Neuronal stem cell (in vitro differentiated cells): ENCODE measurements at regions not wholly inside any gene's neighbourhood (a gene's known extent, or its start where the extent isn't known, plus 50 kb on each side); places are given as distances from the start of the nearest gene placed in this dataset.

Experiments
- DNase-seq: peaks from one replicate; pipeline ENCODE4 v3.0.0-alpha.2; 2013; ENCODE audit warnings: low spot score
- H2AFZ ChIP-seq: one replicate; pipeline ENCODE4 v1.6.1; 2013; ENCODE audit warnings: mild to moderate bottlenecking, low read length, inconsistent platforms
- H2AK5ac ChIP-seq: 2 replicates; pipeline ENCODE4 v1.6.1; 2013; ENCODE audit warnings: low read depth, mild to moderate bottlenecking, inconsistent platforms, low read length, moderate library complexity, mixed read lengths
- H2BK120ac ChIP-seq: 2 replicates; pipeline ENCODE4 v1.6.1; 2013; ENCODE audit warnings: low read depth, mild to moderate bottlenecking, inconsistent platforms, low read length, moderate library complexity, mixed read lengths
- H2BK12ac ChIP-seq: one replicate; pipeline ENCODE4 v1.6.1; 2013; ENCODE audit warnings: low read length, inconsistent platforms
- H2BK15ac ChIP-seq: 2 replicates; pipeline ENCODE4 v1.6.1; 2013; ENCODE audit warnings: mild to moderate bottlenecking, low read length, inconsistent platforms, mixed read lengths
- H2BK5ac ChIP-seq: one replicate; pipeline ENCODE4 v1.6.1; 2013; ENCODE audit warnings: inconsistent platforms, mild to moderate bottlenecking, low read length, moderate library complexity
- H3K14ac ChIP-seq: one replicate; pipeline ENCODE4 v1.6.1; 2013; ENCODE audit warnings: low read length, inconsistent platforms
- H3K18ac ChIP-seq: 2 replicates; pipeline ENCODE4 v1.6.1; 2013; ENCODE audit warnings: low read length, inconsistent platforms
- H3K23ac ChIP-seq: 2 replicates; pipeline ENCODE4 v1.6.1; 2013; ENCODE audit warnings: low read depth, mild to moderate bottlenecking, mixed read lengths, low read length, inconsistent platforms; ENCODE audit not compliant: poor library complexity
- H3K27ac ChIP-seq: replicated peaks from 3 replicates; pipeline ENCODE4 v1.5.1; 2013; ENCODE audit warnings: low read length, inconsistent platforms
- H3K27me3 ChIP-seq, 3 experiments: 2 replicates each; pipeline ENCODE4 v1.6.1; 2013; ENCODE audit warnings: low read length in 3 of 3, mild to moderate bottlenecking in 2 of 3, inconsistent platforms in 1 of 3, low read depth in 1 of 3, mixed read lengths in 1 of 3, moderate library complexity in 1 of 3; ENCODE audit not compliant: control insufficient read depth in 3 of 3, insufficient read depth in 3 of 3
- H3K36me3 ChIP-seq, 2 donors: replicated peaks in 1 of 2; 2 replicates each; pipeline ENCODE4 v1.6.1; 2013; ENCODE audit warnings: low read length in 2 of 2; ENCODE audit not compliant: control insufficient read depth in 2 of 2, insufficient read depth in 2 of 2
- H3K4ac ChIP-seq: 2 replicates; pipeline ENCODE4 v1.6.1; 2013; ENCODE audit warnings: inconsistent platforms, mild to moderate bottlenecking, low read length, moderate library complexity
- H3K4me1 ChIP-seq, 2 donors: 1 replicate in 1 of 2; 2 replicates in 1 of 2; pipeline ENCODE4 v1.6.1; 2013; ENCODE audit warnings: low read length in 2 of 2, low read depth in 1 of 2; ENCODE audit not compliant: control insufficient read depth in 2 of 2, insufficient read depth in 1 of 2
- H3K4me2 ChIP-seq: one replicate; pipeline ENCODE4 v1.6.1; 2013; ENCODE audit warnings: mild to moderate bottlenecking, low read length, inconsistent platforms; ENCODE audit not compliant: insufficient read depth, poor library complexity, severe bottlenecking
- H3K4me3 ChIP-seq, 2 donors: 2 replicates each; pipeline ENCODE4 v1.5.1; 2013; ENCODE audit warnings: low read length in 2 of 2, mild to moderate bottlenecking in 2 of 2, inconsistent platforms in 1 of 2, moderate library complexity in 1 of 2
- H3K79me1 ChIP-seq: one replicate; pipeline ENCODE4 v1.6.1; 2013; ENCODE audit warnings: low read depth, mild to moderate bottlenecking, inconsistent platforms, low read length, moderate library complexity
- H3K9ac ChIP-seq: one replicate; pipeline ENCODE4 v1.6.1; 2013; ENCODE audit warnings: mild to moderate bottlenecking, low read depth, low read length, inconsistent platforms; ENCODE audit not compliant: poor library complexity
- H3K9me3 ChIP-seq, 2 donors: replicated peaks in 1 of 2; 2 replicates each; pipeline versions ENCODE3 to v1.6.1; 2013; ENCODE audit warnings: low read length in 2 of 2, mild to moderate bottlenecking in 2 of 2, inconsistent platforms in 1 of 2, low read depth in 1 of 2, mixed read lengths in 1 of 2, moderate library complexity in 1 of 2; ENCODE audit not compliant: control insufficient read depth in 2 of 2, insufficient read depth in 1 of 2
- H4K8ac ChIP-seq: one replicate; pipeline ENCODE4 v1.6.1; 2013; ENCODE audit warnings: low read depth, mild to moderate bottlenecking, inconsistent platforms, low read length, moderate library complexity
- H4K91ac ChIP-seq: one replicate; pipeline ENCODE4 v1.6.1; 2013; ENCODE audit warnings: low read length, low read depth, mild to moderate bottlenecking, inconsistent platforms; ENCODE audit not compliant: poor library complexity
- whole genome bisulfite sequencing, 2 donors: extraction: QIAGEN DNeasy Blood & Tissue Kit; methylation state at CpG; one replicate each; pipeline ENCODE4 v1.1.7; 2013; ENCODE audit warnings: missing lambda C conversion rate in 2 of 2, mixed read lengths in 1 of 2; ENCODE audit not compliant: insufficient read length in 2 of 2, insufficient replicate concordance in 1 of 2; ENCODE audit errors: extremely low coverage in 2 of 2; 5-methylcytosine and 5-hydroxymethylcytosine counted together

DNA sequence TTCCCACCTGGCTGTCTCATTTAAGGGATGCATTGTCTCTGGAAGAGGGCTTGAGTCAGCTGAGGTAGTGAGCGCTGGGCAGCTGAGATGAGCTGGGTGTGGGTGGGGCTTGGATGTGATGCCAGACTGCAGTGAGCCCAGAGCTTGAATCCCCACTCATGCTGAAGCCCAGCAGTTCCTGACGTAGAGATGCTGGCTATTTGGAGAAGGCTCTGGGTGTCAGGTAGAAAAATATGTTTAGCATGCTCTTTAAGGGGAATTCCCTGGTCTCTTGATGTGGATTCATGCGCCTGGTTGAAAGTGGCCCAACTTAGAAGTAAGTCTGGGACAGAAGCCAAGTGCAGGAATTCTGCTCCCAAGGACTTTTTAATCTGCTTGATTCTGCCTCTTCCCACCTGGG is 241.5 kb upstream of the IGFBP3 start:
- no peak overlapping the region for H2AK5ac ChIP-seq
- H3K9me3 ChIP-seq: no peaks in the 10 kb centered on the region
- no CpG with 5 or more reads among the region's 3 CpGs for WGBS, 2 donors
- no peak overlapping the region for H3K4me3 ChIP-seq
- H3K79me1 ChIP-seq: no peaks in the 10 kb centered on the region
- H3K4me2 ChIP-seq: no peak overlapping the region
- H3K14ac ChIP-seq: peak overlapping the region; percentile 48
- no peaks in the 10 kb centered on the region for H3K27me3 ChIP-seq
- no peak overlapping the region for H2BK120ac ChIP-seq
- no peak overlapping the region for H3K9ac ChIP-seq
- no peaks in the 10 kb centered on the region for H3K36me3 ChIP-seq
- no peak overlapping the region for H3K27ac ChIP-seq
- H2BK12ac ChIP-seq: no peak overlapping the region
- no peak for DNase-seq
- peak overlapping the region; percentile 79 for H4K91ac ChIP-seq
- no peak overlapping the region for H3K23ac ChIP-seq
- H3K4me1 ChIP-seq: peaks cover 0 to 3% of the 10 kb centered on the region in 2 donors
- peak overlapping the region; percentile 80 for H2AFZ ChIP-seq
- no peak overlapping the region for H4K8ac ChIP-seq
- H2BK15ac ChIP-seq: no peak overlapping the region
- H2BK5ac ChIP-seq: no peak overlapping the region
- H3K4ac ChIP-seq: no peak overlapping the region
- peak overlapping the region; percentile 58 for H3K18ac ChIP-seq

GRCh38 chr7:46160861-46161260 is 239.8 kb upstream of the IGFBP3 start:
- H2BK120ac ChIP-seq: no peak overlapping the region
- no peaks in the 10 kb centered on the region for H3K79me1 ChIP-seq
- no peak overlapping the region for H3K4ac ChIP-seq
- no peak overlapping the region for H4K91ac ChIP-seq
- H3K27me3 ChIP-seq: no peaks in the 10 kb centered on the region
- H3K9me3 ChIP-seq: no peaks in the 10 kb centered on the region
- no peak overlapping the region for H3K4me3 ChIP-seq
- no peak overlapping the region for H2BK5ac ChIP-seq
- H3K23ac ChIP-seq: no peak overlapping the region
- no peak for DNase-seq
- no peak overlapping the region for H2AK5ac ChIP-seq
- H3K36me3 ChIP-seq: no peaks in the 10 kb centered on the region
- no peak overlapping the region for H3K27ac ChIP-seq
- no peak overlapping the region for H3K18ac ChIP-seq
- no peak overlapping the region for H3K9ac ChIP-seq
- H2AFZ ChIP-seq: peak overlapping the region; percentile 16
- WGBS, 2 donors: no CpG with 5 or more reads among the region's 7 CpGs
- peak overlapping the region; percentile 53 for H2BK15ac ChIP-seq
- peaks cover 0 to 3% of the 10 kb centered on the region in 2 donors for H3K4me1 ChIP-seq
- no peak overlapping the region for H3K14ac ChIP-seq
- H3K4me2 ChIP-seq: no peak overlapping the region
- H4K8ac ChIP-seq: no peak overlapping the region
- peak overlapping the region; percentile 24 for H2BK12ac ChIP-seq

DNA sequence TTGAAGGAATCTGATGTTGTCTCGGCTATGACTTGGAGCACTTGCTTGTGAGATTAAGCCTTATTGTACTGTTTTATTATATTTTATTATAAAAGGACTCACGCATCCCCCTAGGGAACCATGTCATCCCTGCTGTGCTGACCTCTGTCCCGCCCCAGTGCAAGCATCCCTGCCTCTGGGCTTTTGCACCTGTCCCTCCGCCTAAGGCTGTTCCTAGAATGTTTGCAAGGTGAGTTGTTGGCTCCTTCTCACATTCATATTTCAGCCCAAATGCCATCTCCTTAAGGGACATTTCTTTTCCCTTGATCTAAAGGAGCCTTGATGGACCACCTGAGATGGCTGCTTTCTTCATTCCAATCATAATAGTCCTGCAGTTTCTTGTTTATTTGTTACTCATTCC is 236.9 kb upstream of the IGFBP3 start:
- no peaks in the 10 kb centered on the region for H3K79me1 ChIP-seq
- no CpG with 5 or more reads among the region's 4 CpGs for WGBS, 2 donors
- no peaks in the 10 kb centered on the region for H3K36me3 ChIP-seq
- H3K4me1 ChIP-seq: peaks cover 0 to 3% of the 10 kb centered on the region in 2 donors
- no peak overlapping the region for H4K8ac ChIP-seq
- no peak overlapping the region for H3K23ac ChIP-seq
- H3K4me2 ChIP-seq: no peak overlapping the region
- H2BK120ac ChIP-seq: no peak overlapping the region
- H2AFZ ChIP-seq: no peak overlapping the region
- DNase-seq: no peak
- no peak overlapping the region for H2BK15ac ChIP-seq
- H3K18ac ChIP-seq: no peak overlapping the region
- no peak overlapping the region for H2AK5ac ChIP-seq
- no peak overlapping the region for H3K14ac ChIP-seq
- no peak overlapping the region for H2BK5ac ChIP-seq
- H3K9me3 ChIP-seq: no peaks in the 10 kb centered on the region
- no peak overlapping the region for H3K4me3 ChIP-seq
- H3K27me3 ChIP-seq: no peaks in the 10 kb centered on the region
- no peak overlapping the region for H4K91ac ChIP-seq
- H3K4ac ChIP-seq: no peak overlapping the region
- H2BK12ac ChIP-seq: no peak overlapping the region
- no peak overlapping the region for H3K27ac ChIP-seq
- no peak overlapping the region for H3K9ac ChIP-seq

- no peak overlapping the region for H3K4me3 ChIP-seq
- no peak overlapping the region for H2AK5ac ChIP-seq
- no peak overlapping the region for H3K9ac ChIP-seq
- no peaks in the 10 kb centered on the region for H3K27me3 ChIP-seq
- H2BK5ac ChIP-seq: no peak overlapping the region
- no peaks in the 10 kb centered on the region for H3K36me3 ChIP-seq
- H2BK120ac ChIP-seq: no peak overlapping the region
- H3K4me1 ChIP-seq: peaks cover 0 to 1% of the 10 kb centered on the region in 2 donors
- no peak overlapping the region for H4K91ac ChIP-seq
- H3K14ac ChIP-seq: no peak overlapping the region
- no peaks in the 10 kb centered on the region for H3K9me3 ChIP-seq
- no peak overlapping the region for H4K8ac ChIP-seq
- no peak overlapping the region for H2BK15ac ChIP-seq
- no peak overlapping the region for H2AFZ ChIP-seq
- H2BK12ac ChIP-seq: no peak overlapping the region
- H3K18ac ChIP-seq: no peak overlapping the region
- no CpG with 5 or more reads among the region's 5 CpGs for WGBS, 2 donors
- H3K27ac ChIP-seq: no peak overlapping the region
- H3K23ac ChIP-seq: no peak overlapping the region
- no peak overlapping the region for H3K4ac ChIP-seq
- no peak overlapping the region for H3K4me2 ChIP-seq
- no peak for DNase-seq
- H3K79me1 ChIP-seq: no peaks in the 10 kb centered on the region
These were observed 236.3 kb upstream of the IGFBP3 start for GRCh38 chr7:46157404-46157803.
